K562 (cell line): ENCODE measurements at regions not wholly inside any gene's neighbourhood (a gene's known extent, or its start where the extent isn't known, plus 50 kb on each side); places are given as distances from the start of the nearest gene placed in this dataset.

Experiments
- ATAC-seq: fragments of 200-7000 bp; cut with Tn5 transposase; 3 replicates; pipeline ENCODE4 v1.9.1; 2020; ENCODE audit warnings: moderate library complexity
- BruUV-seq: library from RNA; stranded (reverse); fragments of 400-500 nt; replicated peaks from 2 replicates; lab custom pipeline; 2021; lab: Mats Ljungman, UMichigan
- CTCF ChIA-PET: fragments of 300-600 bp; formaldehyde crosslinking; extraction: SDS; loops from one replicate; lab custom pipeline; 2021; ENCODE audit warnings: low intra/inter-chr PET ratio; lab: Yijun Ruan, JAX
- POLR2A ChIA-PET: fragments of 300-600, 350-650 bp; sonication (Branson Sonifier 250); formaldehyde crosslinking; extraction: SDS; loops from one replicate; lab custom pipeline; 2021; ENCODE audit warnings: antibody characterized with exemption, inconsistent platforms; lab: Yijun Ruan, JAX
- DNase-seq, 4 experiments: peaks; one replicate each; pipeline versions ENCODE4 v3.0.0 to v3.0.0-alpha.2; 2011 to 2018; ENCODE audit warnings: low spot score in 3 of 4, mixed read lengths in 3 of 4; ENCODE audit errors: extremely low read depth in 1 of 4
- FAIRE-seq: peaks from 2 replicates; lab custom pipeline; 2011; peaks lifted over from hg19 to GRCh38; lab: Jason Lieb, UNC
- H2AFZ ChIP-seq: 2 replicates; pipeline ENCODE4 v1.6.0; 2011; ENCODE audit warnings: low read depth, low read length, control low read depth, inconsistent platforms
- H3K27ac ChIP-seq: fragments of 200-600 bp; 3 replicates; pipeline ENCODE4 v1.8.0; 2011; ENCODE audit warnings: low read depth, mild to moderate bottlenecking, control low read depth, inconsistent platforms, low read length, moderate library complexity, mixed read lengths; ENCODE audit errors: extremely low read depth
- H3K27me3 ChIP-seq, 2 experiments: fragments of 300-600 bp in 1 of 2; 2 replicates in 1 of 2; 3 replicates in 1 of 2; pipeline versions ENCODE4 v1.6.0 to v1.8.0; 2011; ENCODE audit warnings: inconsistent platforms in 2 of 2, low read length in 2 of 2, mild to moderate bottlenecking in 1 of 2, mixed read lengths in 1 of 2, moderate library complexity in 1 of 2; ENCODE audit not compliant: control insufficient read depth in 2 of 2, insufficient read depth in 2 of 2
- H3K36me3 ChIP-seq: fragments of 300-600 bp; 3 replicates; pipeline ENCODE4 v1.8.0; 2011; ENCODE audit warnings: mild to moderate bottlenecking, low read length, inconsistent platforms; ENCODE audit not compliant: control insufficient read depth, insufficient read depth
- H3K4me1 ChIP-seq, 2 experiments: fragments of 200-600 bp in 1 of 2; replicated peaks in 1 of 2; 2 replicates in 1 of 2; 3 replicates in 1 of 2; pipeline versions ENCODE4 v1.5.1 to v1.8.0; 2011; ENCODE audit warnings: inconsistent platforms in 2 of 2, low read length in 2 of 2, mild to moderate bottlenecking in 1 of 2, mixed read lengths in 1 of 2, moderate library complexity in 1 of 2; ENCODE audit not compliant: control insufficient read depth in 2 of 2, insufficient read depth in 2 of 2
- H3K4me2 ChIP-seq: 2 replicates; pipeline ENCODE4 v1.6.1; 2011; ENCODE audit warnings: low read length, control low read depth, inconsistent platforms, mixed read lengths; ENCODE audit not compliant: insufficient read depth
- H3K4me3 ChIP-seq: fragments of 200-600 bp; sonication (generic), shearing (Covaris generic); 2 replicates; pipeline ENCODE4 v1.5.1; 2016; ENCODE audit warnings: control low read depth, inconsistent platforms
- H3K79me2 ChIP-seq: fragments of 200-600 bp; 3 replicates; pipeline ENCODE4 v1.8.0; 2011; ENCODE audit warnings: low read length, inconsistent platforms; ENCODE audit not compliant: control insufficient read depth, insufficient read depth
- H3K9ac ChIP-seq, 2 experiments: 2 replicates each; pipeline versions ENCODE4 v1.6.0 to v1.6.1; 2011; ENCODE audit warnings: low read depth in 2 of 2, low read length in 2 of 2, control low read depth in 1 of 2, inconsistent platforms in 1 of 2, mild to moderate bottlenecking in 1 of 2, mixed read lengths in 1 of 2; ENCODE audit not compliant: insufficient read depth in 1 of 2
- H3K9me1 ChIP-seq: one replicate; pipeline ENCODE4 v1.6.0; 2011; ENCODE audit warnings: inconsistent platforms, mild to moderate bottlenecking, low read length, moderate library complexity; ENCODE audit not compliant: control insufficient read depth, insufficient read depth
- H3K9me3 ChIP-seq: replicated peaks from 2 replicates; pipeline ENCODE4 v1.5.1; 2011; ENCODE audit warnings: low read depth, low read length, inconsistent platforms; ENCODE audit not compliant: control insufficient read depth, insufficient read depth
- H4K20me1 ChIP-seq: replicated peaks from 2 replicates; pipeline ENCODE4 v1.6.1; 2011; ENCODE audit warnings: low read length, inconsistent platforms, mixed read lengths; ENCODE audit not compliant: control insufficient read depth, insufficient read depth
- CBFB ChIP-seq: sonication (generic); formaldehyde crosslinking; IDR thresholded peaks from 2 replicates; pipeline ENCODE4 v1.4.0; 2020; ENCODE audit warnings: mild to moderate bottlenecking, missing genetic modification reagents
- DDX20 ChIP-seq: fragments of 450-650 bp; IDR thresholded peaks from 2 replicates; pipeline ENCODE4 v1.6.1; 2016; ENCODE audit warnings: missing genetic modification characterization, low read depth, mild to moderate bottlenecking, missing compliant biosample characterization, moderate library complexity
- DLX4 ChIP-seq: fragments of 250-450 bp; sonication (Bioruptor Pico); IDR thresholded peaks from 2 replicates; pipeline ENCODE4 v1.6.1; 2021; ENCODE audit warnings: mild to moderate bottlenecking
- HNRNPK ChIP-seq: fragments of 200-400 bp; formaldehyde crosslinking; IDR thresholded peaks from one replicate; pipeline ENCODE4 v1.6.1; 2018; ENCODE audit warnings: mild to moderate bottlenecking, low read depth, low read length; ENCODE audit not compliant: poor library complexity, severe bottlenecking
- HSF4 ChIP-seq: fragments of 250-450 bp; sonication (Bioruptor Pico); IDR thresholded peaks from 2 replicates; pipeline ENCODE4 v2.1.2; 2022; ENCODE audit warnings: mild to moderate bottlenecking, moderate library complexity, borderline replicate concordance
- MCM3 ChIP-seq: fragments of 450-650 bp; IDR thresholded peaks from 2 replicates; pipeline ENCODE4 v1.6.1; 2016
- NFRKB ChIP-seq: fragments of 450-650 bp; IDR thresholded peaks from 2 replicates; pipeline ENCODE4 v1.6.1; 2016; ENCODE audit warnings: low read depth
- NFYB ChIP-seq: IDR thresholded peaks from 2 replicates; pipeline ENCODE4 v1.6.1; 2011; ENCODE audit warnings: mild to moderate bottlenecking, moderate library complexity; ENCODE audit not compliant: insufficient read length; ENCODE audit errors: extremely low read depth
- NR2F6 ChIP-seq: fragments of 450-650 bp; formaldehyde crosslinking; IDR thresholded peaks from 2 replicates; pipeline ENCODE4 v1.4.0; 2020; ENCODE audit warnings: mild to moderate bottlenecking
- PCBP1 ChIP-seq: fragments of 200-400 bp; formaldehyde crosslinking; IDR thresholded peaks from 2 replicates; pipeline ENCODE4 v1.6.1; 2018; ENCODE audit warnings: mild to moderate bottlenecking, low read depth, low read length; ENCODE audit not compliant: poor library complexity, severe bottlenecking
- PRDM10 ChIP-seq: fragments of 450-650 bp; IDR thresholded peaks from 2 replicates; pipeline ENCODE4 v1.6.1; 2018; ENCODE audit not compliant: partially characterized antibody
- TAF9B ChIP-seq: fragments of 450-650 bp; IDR thresholded peaks from 2 replicates; pipeline ENCODE4 v1.6.1; 2018; ENCODE audit warnings: mild to moderate bottlenecking; ENCODE audit not compliant: partially characterized antibody
- TRIM24 ChIP-seq, 2 experiments: fragments of 450-650 bp; IDR thresholded peaks; 2 replicates each; pipeline ENCODE4 v1.6.1; 2016
- ZC3H4 ChIP-seq: sonication (generic); formaldehyde crosslinking; IDR thresholded peaks from 2 replicates; pipeline ENCODE4 v1.9.0; 2021; ENCODE audit warnings: missing genetic modification reagents, borderline replicate concordance
- ZFP1 ChIP-seq: fragments of 450-650 bp; formaldehyde crosslinking; IDR thresholded peaks from 2 replicates; pipeline ENCODE4 v1.4.0; 2020; ENCODE audit warnings: mild to moderate bottlenecking, mixed read lengths
- WGBS: fragments of 100-300 bp; shearing (Covaris generic); methylation state at CpG from one replicate; pipeline ENCODE4 v1.1.6; 2016; ENCODE audit warnings: low coverage, mixed read lengths; ENCODE audit not compliant: insufficient coverage; ENCODE audit errors: missing lambda C conversion rate; 5-methylcytosine and 5-hydroxymethylcytosine counted together
- in situ Hi-C: fragments of 300-500 bp; cut with MboI; formaldehyde crosslinking; loops from 4 replicates; pipeline ENCODE4 v1.15.0; 2018; ENCODE audit warnings: inconsistent platforms, mixed read lengths
- intact Hi-C: fragments of 100-400 bp; cut with micrococcal nuclease; formaldehyde crosslinking; loops from 2 replicates; pipeline ENCODE4 v1.14.2; 2022

- H3K4me2 ChIP-seq, result no peak overlapping the region
- no peak overlapping the region for H3K4me3 ChIP-seq
- no peak overlapping the region for H3K27ac ChIP-seq
- H3K79me2 ChIP-seq, result no peaks in the 10 kb centered on the region
- H3K36me3 ChIP-seq, result no peaks in the 10 kb centered on the region
- ChIA-PET POLR2A (no interaction called here), CTCF (no interaction called here)
- H3K9me3 ChIP-seq, result no peaks in the 10 kb centered on the region
- DNase-seq (no peak), ATAC-seq (no peak), FAIRE-seq (no peak)
- no peak overlapping the region for H3K9ac ChIP-seq
- in situ Hi-C loops (no loop called here), intact Hi-C loops (no loop called here)
- H3K27me3 ChIP-seq, result no peaks in the 10 kb centered on the region
- no peaks in the 10 kb centered on the region for H3K9me1 ChIP-seq
- no TSS peak for BruUV-seq
- H4K20me1 ChIP-seq, result no peaks in the 10 kb centered on the region
- 0% methylated on average over 3 of the region's 3 CpGs for WGBS
- no peaks in the 10 kb centered on the region for H3K4me1 ChIP-seq
- H2AFZ ChIP-seq, result no peak overlapping the region
- TF ChIP-seq MCM3 (no peak), HNRNPK (no peak), PCBP1 (no peak), ZFP1 (CRISPR knock-in tag) (no peak), DDX20 (tag) (no peak), HSF4 (CRISPR knock-in tag) (no peak), CBFB (CRISPR knock-in tag) (no peak), PRDM10 (no peak), DLX4 (CRISPR knock-in tag) (no peak), TAF9B (no peak), ZC3H4 (CRISPR knock-in tag) (no peak), NFYB (no peak), NR2F6 (CRISPR knock-in tag) (no peak), TRIM24 (IDR thresholded peaks at IDR 0.05) (no peak), NFRKB (no peak)
Observed at GRCh38 chr9:106775960-106776359, 87.0 kb upstream of the ZNF462 start.
